Endodermal cell (in vitro differentiated cells): ENCODE measurements at regions not wholly inside any gene's neighbourhood (a gene's known extent, or its start where the extent isn't known, plus 50 kb on each side); places are given as distances from the start of the nearest gene placed in this dataset.

Source experiments
- DNase-seq: peaks from one replicate; pipeline ENCODE4 v3.0.0-alpha.2; 2017
- H3K27ac ChIP-seq: 2 replicates; pipeline ENCODE4 v1.5.1; 2013; ENCODE audit warnings: mild to moderate bottlenecking, low read depth, low read length, moderate library complexity
- H3K27me3 ChIP-seq: 2 replicates; pipeline ENCODE4 v1.6.1; 2013; ENCODE audit warnings: mild to moderate bottlenecking, low read length, moderate library complexity; ENCODE audit not compliant: insufficient read depth, control insufficient read depth, poor library complexity, severe bottlenecking
- H3K36me3 ChIP-seq: 2 replicates; pipeline ENCODE4 v1.7.0; 2013; ENCODE audit warnings: mild to moderate bottlenecking, low read length, moderate library complexity; ENCODE audit not compliant: control insufficient read depth, insufficient read depth
- H3K4me1 ChIP-seq: one replicate; pipeline ENCODE4 v1.7.0; 2013; ENCODE audit warnings: low read length; ENCODE audit not compliant: control insufficient read depth, insufficient read depth
- H3K4me3 ChIP-seq: 2 replicates; pipeline ENCODE4 v1.5.1; 2013; ENCODE audit warnings: mild to moderate bottlenecking, low read length, moderate library complexity
- H3K9ac ChIP-seq: 2 replicates; pipeline ENCODE4 v1.6.1; 2013; ENCODE audit warnings: mild to moderate bottlenecking, low read length, moderate library complexity; ENCODE audit not compliant: poor library complexity, severe bottlenecking; ENCODE audit errors: extremely low read depth
- H3K9me3 ChIP-seq: 2 replicates; pipeline ENCODE4 v1.6.1; 2013; ENCODE audit warnings: mild to moderate bottlenecking, low read length, moderate library complexity; ENCODE audit not compliant: control insufficient read depth
- H3K27ac Mint-ChIP-seq: 2 replicates; pipeline ENCODE4 v1.8.0; 2020; ENCODE audit warnings: mixed read lengths
- H3K27me3 Mint-ChIP-seq: 2 replicates; pipeline ENCODE4 v1.8.0; 2021; ENCODE audit warnings: mild to moderate bottlenecking, mixed read lengths; ENCODE audit not compliant: insufficient read depth
- H3K36me3 Mint-ChIP-seq: 2 replicates; pipeline ENCODE4 v1.8.0; 2020; ENCODE audit warnings: low read depth, mixed read lengths
- H3K4me1 Mint-ChIP-seq: 2 replicates; pipeline ENCODE4 v1.8.0; 2020; ENCODE audit warnings: mixed read lengths
- H3K4me3 Mint-ChIP-seq: 2 replicates; pipeline ENCODE4 v1.8.0; 2020; ENCODE audit warnings: mild to moderate bottlenecking, moderate library complexity, mixed read lengths
- H3K9me3 Mint-ChIP-seq: 2 replicates; pipeline ENCODE4 v1.8.0; 2020; ENCODE audit warnings: mild to moderate bottlenecking, mixed read lengths
- CTCF ChIP-seq: fragments of 200-600 bp; sonication (generic); conservative IDR thresholded peaks from 2 replicates; pipeline ENCODE4 v1.5.0; 2021; ENCODE audit warnings: antibody characterized with exemption, mild to moderate bottlenecking
- WGBS, 2 experiments: methylation state at CpG; one replicate each; pipeline versions ENCODE4 v1.1.5 to v1.1.7; 2013; ENCODE audit warnings: missing lambda C conversion rate in 2 of 2, mixed read lengths in 1 of 2; ENCODE audit not compliant: insufficient coverage in 1 of 2, insufficient read length in 1 of 2; 5-methylcytosine and 5-hydroxymethylcytosine counted together

GRCh38 chr2:62597323-62597722 lies 91.3 kb upstream of the TMEM17 start:
- Histone ChIP-seq H3K27ac (no peak overlapping the region), H3K9ac (no peak overlapping the region), H3K36me3 (no peaks in the 10 kb centered on the region), H3K4me1 (no peaks in the 10 kb centered on the region), H3K27me3 (no peaks in the 10 kb centered on the region), H3K9me3 (no peaks in the 10 kb centered on the region), H3K4me3 (no peak overlapping the region)
- H3K9me3 Mint-ChIP-seq: peaks cover 6% of the 10 kb centered on the region
- 93% methylated on average over 3 of the region's 3 CpGs; no CpG with 5 or more reads in 1 of the 2 experiments for WGBS, 2 experiments
- no peak overlapping the region for H3K4me3 Mint-ChIP-seq
- TF ChIP-seq CTCF: no peak
- H3K36me3 Mint-ChIP-seq: no peaks in the 10 kb centered on the region
- H3K27me3 Mint-ChIP-seq: no peaks in the 10 kb centered on the region
- no peak for DNase-seq
- H3K27ac Mint-ChIP-seq: no peak overlapping the region
- no peaks in the 10 kb centered on the region for H3K4me1 Mint-ChIP-seq

- WGBS, 2 experiments: 86% methylated on average over 3 of the region's 3 CpGs; no CpG with 5 or more reads in 1 of the 2 experiments
- no peaks in the 10 kb centered on the region for H3K4me1 ChIP-seq
- no peak for TF ChIP-seq CTCF
- H3K9ac ChIP-seq: no peak overlapping the region
- H3K4me1 Mint-ChIP-seq: no peaks in the 10 kb centered on the region
- no peak overlapping the region for H3K27ac Mint-ChIP-seq
- H3K36me3 ChIP-seq: no peaks in the 10 kb centered on the region
- H3K4me3 Mint-ChIP-seq: no peak overlapping the region
- DNase-seq: no peak
- peaks cover 6% of the 10 kb centered on the region for H3K9me3 Mint-ChIP-seq
- no peak overlapping the region for H3K4me3 ChIP-seq
- H3K36me3 Mint-ChIP-seq: no peaks in the 10 kb centered on the region
- H3K9me3 ChIP-seq: no peaks in the 10 kb centered on the region
- no peak overlapping the region for H3K27ac ChIP-seq
- no peaks in the 10 kb centered on the region for H3K27me3 ChIP-seq
- no peaks in the 10 kb centered on the region for H3K27me3 Mint-ChIP-seq
Measured at GRCh38 chr2:62596061-62596921, 90.3 kb upstream of the TMEM17 start.

- no peak overlapping the region for H3K27ac ChIP-seq
- 92% methylated on average over 2 of the region's 3 CpGs; no CpG with 5 or more reads in 1 of the 2 experiments for WGBS, 2 experiments
Measured at GRCh38 chr2:62595474-62595873, 89.5 kb upstream of the TMEM17 start.

More at GRCh38 chr2:62595474-62595873, 89.5 kb upstream of the TMEM17 start:
- DNase-seq: no peak
- H3K4me1 Mint-ChIP-seq: no peaks in the 10 kb centered on the region
- Histone ChIP-seq H3K36me3 (no peaks in the 10 kb centered on the region), H3K4me3 (no peak overlapping the region), H3K4me1 (no peaks in the 10 kb centered on the region), H3K27me3 (no peaks in the 10 kb centered on the region), H3K9me3 (no peaks in the 10 kb centered on the region), H3K9ac (no peak overlapping the region)
- no peak overlapping the region for H3K4me3 Mint-ChIP-seq
- no peak for TF ChIP-seq CTCF
- no peaks in the 10 kb centered on the region for H3K27me3 Mint-ChIP-seq
- no peaks in the 10 kb centered on the region for H3K36me3 Mint-ChIP-seq
- peaks cover 6% of the 10 kb centered on the region for H3K9me3 Mint-ChIP-seq
- no peak overlapping the region for H3K27ac Mint-ChIP-seq
